GM18868 (cell line): ENCODE measurements at regions not wholly inside any gene's neighbourhood (a gene's known extent, or its start where the extent isn't known, plus 50 kb on each side); places are given as distances from the start of the nearest gene placed in this dataset.

Source experiments
- ATAC-seq: cut with Tn5 transposase; IDR thresholded peaks from one replicate; pipeline ENCODE4 v1.9.1; 2021; ENCODE audit warnings: mild to moderate bottlenecking, moderate library complexity; ENCODE audit not compliant: unreplicated experiment

GRCh38 chr2:103103678-103104077 is 341.8 kb downstream of the TMEM182 start:
- ATAC-seq: no peak

GRCh38 chr2:103119352-103119751 is 357.5 kb downstream of the TMEM182 start:
- ATAC-seq: no peak

GRCh38 chr2:103121106-103121505 is 359.3 kb downstream of the TMEM182 start:
- no peak for ATAC-seq

- no peak for ATAC-seq
These were observed 361.7 kb downstream of the TMEM182 start for GRCh38 chr2:103123516-103123915.

GRCh38 chr2:103130857-103131256 is 369.0 kb downstream of the TMEM182 start:
- ATAC-seq: no peak

GRCh38 chr2:103132536-103133217 is 370.8 kb downstream of the TMEM182 start:
- peak; percentile 90 for ATAC-seq

- no peak for ATAC-seq
These were observed 373.8 kb downstream of the TMEM182 start for GRCh38 chr2:103135679-103136078.

- peak; percentile 47 for ATAC-seq
These were observed 376.5 kb downstream of the TMEM182 start for GRCh38 chr2:103138123-103138901.

GRCh38 chr2:103139628-103140268 is 377.9 kb downstream of the TMEM182 start:
- ATAC-seq: peak; percentile 33

- no peak for ATAC-seq
These were observed 383.0 kb downstream of the TMEM182 start for GRCh38 chr2:103144837-103145236.

- no peak for ATAC-seq
These were observed 383.9 kb downstream of the TMEM182 start for GRCh38 chr2:103145739-103146138.

GRCh38 chr2:103151046-103151445 is 389.2 kb downstream of the TMEM182 start:
- no peak for ATAC-seq

- ATAC-seq: no peak
These were observed 390.7 kb downstream of the TMEM182 start for GRCh38 chr2:103152556-103152955.

- ATAC-seq: no peak
These were observed 391.9 kb downstream of the TMEM182 start for GRCh38 chr2:103153580-103154284.

- ATAC-seq: no peak
These were observed 393.5 kb downstream of the TMEM182 start for GRCh38 chr2:103155308-103155707.

- no peak for ATAC-seq
These were observed 397.2 kb downstream of the TMEM182 start for GRCh38 chr2:103159018-103159417.

- peak; percentile 83 for ATAC-seq
These were observed 399.8 kb downstream of the TMEM182 start for GRCh38 chr2:103161456-103162289.

- no peak for ATAC-seq
These were observed 402.9 kb downstream of the TMEM182 start for GRCh38 chr2:103164748-103165147.

GRCh38 chr2:103165836-103166235 is 404.0 kb downstream of the TMEM182 start:
- ATAC-seq: no peak
